HK-2 (cell line): ENCODE measurements at regions not wholly inside any gene's neighbourhood (a gene's known extent, or its start where the extent isn't known, plus 50 kb on each side); places are given as distances from the start of the nearest gene placed in this dataset.
"Not testable (repeated sequence)": the region's sequence is repeated elsewhere in the genome, so short reads cannot be mapped to it uniquely, and the experiment has no call there.

ENCODE experiments used
- DNase-seq: peaks from one replicate; pipeline ENCODE4 v3.0.0-alpha.2; 2018; ENCODE audit not compliant: unreplicated experiment

GRCh38 chr2:129908721-129909373 lies 70.6 kb upstream of the RAB6C start:
- DNase-seq = no peak

- DNase-seq = no peak
These were observed 69.6 kb upstream of the RAB6C start for GRCh38 chr2:129909651-129910418.

- DNase-seq = no peak
These were observed 68.8 kb upstream of the RAB6C start for GRCh38 chr2:129910446-129911362.

- no peak for DNase-seq
These were observed 68.0 kb upstream of the RAB6C start for GRCh38 chr2:129911363-129912065.

GRCh38 chr2:129912066-129912820 lies 67.2 kb upstream of the RAB6C start:
- no peak for DNase-seq

GRCh38 chr2:129912871-129913694 lies 66.4 kb upstream of the RAB6C start:
- no peak for DNase-seq

- DNase-seq = no peak
These were observed 65.6 kb upstream of the RAB6C start for GRCh38 chr2:129913695-129914495.

GRCh38 chr2:129914538-129915302 lies 64.7 kb upstream of the RAB6C start:
- no peak for DNase-seq

- no peak for DNase-seq
These were observed 64.1 kb upstream of the RAB6C start for GRCh38 chr2:129915303-129915840.

- DNase-seq = no peak
These were observed 60.9 kb upstream of the RAB6C start for GRCh38 chr2:129918604-129919003.

- no peak for DNase-seq
These were observed 56.7 kb upstream of the RAB6C start for GRCh38 chr2:129922571-129923264.

GRCh38 chr2:129923265-129924091 lies 56.0 kb upstream of the RAB6C start:
- DNase-seq = no peak

GRCh38 chr2:129924115-129924514 lies 55.4 kb upstream of the RAB6C start:
- DNase-seq = not testable (repeated sequence)

GRCh38 chr2:129925381-129925780 lies 54.1 kb upstream of the RAB6C start:
- DNase-seq = no peak

- no peak for DNase-seq
These were observed 51.8 kb upstream of the RAB6C start for GRCh38 chr2:129927696-129928095.
